Spleen (tissue), 11 donors: ENCODE measurements at regions not wholly inside any gene's neighbourhood (a gene's known extent, or its start where the extent isn't known, plus 50 kb on each side); places are given as distances from the start of the nearest gene placed in this dataset.
A peak's percentile ranks its signal among the peaks of the same experiment; 100 is the strongest.

ENCODE experiments used
- DNase-seq: peaks from one replicate; pipeline ENCODE4 v3.0.0-alpha.2; 2020
- H3K27ac ChIP-seq, 8 donors: fragments of 200-600 bp; sonication (generic) in 7 of 8; 1 replicate in 4 of 8; 2 replicates in 4 of 8; pipeline versions ENCODE4 v1.5.0 to v1.8.0; 2016 to 2021; ENCODE audit warnings: inconsistent platforms in 4 of 8, mild to moderate bottlenecking in 4 of 8, moderate library complexity in 1 of 8
- H3K27me3 ChIP-seq, 7 donors: fragments of 200-600 bp; sonication (generic) in 6 of 7; replicated peaks in 1 of 7; 1 replicate in 4 of 7; 2 replicates in 3 of 7; pipeline versions ENCODE4 v1.5.0 to v1.8.0; 2016 to 2021; ENCODE audit warnings: inconsistent platforms in 3 of 7, mild to moderate bottlenecking in 1 of 7
- H3K36me3 ChIP-seq, 6 donors: fragments of 200-600 bp; sonication (generic) in 5 of 6; 1 replicate in 4 of 6; 2 replicates in 2 of 6; pipeline versions ENCODE4 v1.5.0 to v1.8.0; 2016 to 2021; ENCODE audit warnings: inconsistent platforms in 2 of 6
- H3K4me1 ChIP-seq, 6 donors: fragments of 200-600 bp; sonication (generic) in 5 of 6; 1 replicate in 3 of 6; 2 replicates in 3 of 6; pipeline versions ENCODE4 v1.5.0 to v1.8.0; 2016 to 2021; ENCODE audit warnings: inconsistent platforms in 3 of 6
- H3K4me3 ChIP-seq, 8 donors: fragments of 200-600 bp; sonication (generic) in 7 of 8; 1 replicate in 4 of 8; 2 replicates in 4 of 8; pipeline versions ENCODE4 v1.5.0 to v1.8.0; 2016 to 2021; ENCODE audit warnings: inconsistent platforms in 4 of 8, mild to moderate bottlenecking in 4 of 8, moderate library complexity in 2 of 8
- H3K9me3 ChIP-seq, 8 donors: fragments of 200-600 bp; sonication (generic) in 7 of 8; 1 replicate in 4 of 8; 2 replicates in 4 of 8; pipeline versions ENCODE4 v1.5.0 to v1.8.0; 2016 to 2021; ENCODE audit warnings: inconsistent platforms in 4 of 8
- CTCF ChIP-seq, 11 experiments: fragments of 200-600 bp in 7 of 11; fragments of 450-650 bp in 4 of 11; sonication (generic) in 4 of 11; IDR thresholded peaks in 8 of 11; conservative IDR thresholded peaks in 3 of 11; 1 replicate in 7 of 11; 2 replicates in 4 of 11; pipeline versions ENCODE4 v1.4.0 to v1.8.0; 2016 to 2021; ENCODE audit warnings: antibody characterized with exemption in 11 of 11, inconsistent platforms in 4 of 11, mild to moderate bottlenecking in 1 of 11
- POLR2A ChIP-seq, 3 donors: fragments of 450-650 bp; IDR thresholded peaks; one replicate each; pipeline ENCODE4 v1.5.1; 2017; ENCODE audit warnings: antibody characterized with exemption in 3 of 3, mild to moderate bottlenecking in 1 of 3
- POLR2AphosphoS5 ChIP-seq, 3 donors: sonication (generic); formaldehyde crosslinking; IDR thresholded peaks; one replicate each; pipeline ENCODE4 v1.5.1; 2017; ENCODE audit warnings: antibody characterized with exemption in 3 of 3
- WGBS, 5 donors: extraction: QIAGEN DNeasy Blood & Tissue Kit in 3 of 5; methylation state at CpG; one replicate each; pipeline versions ENCODE4 v1.1.5 to v1.1.7; 2013 to 2018; 5-methylcytosine and 5-hydroxymethylcytosine counted together
- intact Hi-C: fragments of 100-400 bp; cut with DNase I; formaldehyde crosslinking; loops from one replicate; pipeline ENCODE4 v1.15.0; 2023; ENCODE audit warnings: low total_unique reads
- small RNA-seq, 4 donors: library from RNA; depleted of rRNA; stranded (forward); fragments of <200 nt; gene quantifications; one replicate each; pipeline ENCODE3, GENCODE V24; 2016
- donor health status: healthy with polysubstance abuse.
- donor health status: DM: no; HTN: no; CAD: no; lungs with moderate emphysema.
- donor health status: DM: no; HTN: no; CAD: no.
- donor health status: Bipolar disorder and iron deficiency.
- donor health status: healthy.
- donor health status: DM: no; HTN: no; CAD: no.
- donor health status: DM: yes; HTN: yes; CAD: no.

- WGBS, 5 donors: 22 to 35% (median 29%) methylated on average over 4 of the region's 4 CpGs
- peaks cover 0 to 45% (median 16%) of the 10 kb centered on the region in 6 donors for H3K4me1 ChIP-seq
- H3K9me3 ChIP-seq: no peaks in the 10 kb centered on the region
- peak overlapping the region in 4 of 8 donors; percentile 4 to 66 (median 22) for H3K27ac ChIP-seq
- no peak for DNase-seq
- TF ChIP-seq POLR2AphosphoS5 (IDR thresholded peaks at IDR 0.05) (no peak), POLR2A (IDR thresholded peaks at IDR 0.05) (no peak)
- H3K36me3 ChIP-seq: no peaks in the 10 kb centered on the region
- intact Hi-C loops: no loop called here
- H3K27me3 ChIP-seq: no peaks in the 10 kb centered on the region
- H3K4me3 ChIP-seq: peak overlapping the region in 2 of 8 donors; percentile 2 to 25
These were observed 59.9 kb upstream of the TENT5A start for GRCh38 chr6:81812401-81812800.

GRCh38 chr6:81808851-81809570 is 56.5 kb upstream of the TENT5A start:
- no peaks in the 10 kb centered on the region for H3K36me3 ChIP-seq
- no peaks in the 10 kb centered on the region for H3K9me3 ChIP-seq
- no peaks in the 10 kb centered on the region for H3K27me3 ChIP-seq
- TF ChIP-seq POLR2A (IDR thresholded peaks at IDR 0.05): no peak
- TF ChIP-seq CTCF (IDR thresholded peaks at IDR 0.05 in 8 of 11, conservative IDR thresholded peaks at IDR 0.05 in 3 of 11): no peak
- no peak for TF ChIP-seq POLR2AphosphoS5 (IDR thresholded peaks at IDR 0.05)
- H3K4me3 ChIP-seq: peak overlapping the region in 2 of 8 donors; percentile 7 to 39
- intact Hi-C loops: no loop called here
- peak overlapping the region; percentile 33 to 79 (median 70) for H3K27ac ChIP-seq
- H3K4me1 ChIP-seq: peaks cover 0 to 45% (median 16%) of the 10 kb centered on the region in 6 donors
- WGBS, 5 donors: 11 to 24% (median 16%) methylated on average over 6 of the region's 6 CpGs
- DNase-seq: no peak

- TF ChIP-seq POLR2AphosphoS5 (IDR thresholded peaks at IDR 0.05) (no peak), CTCF (IDR thresholded peaks at IDR 0.05 in 8 of 11, conservative IDR thresholded peaks at IDR 0.05 in 3 of 11) (no peak), POLR2A (IDR thresholded peaks at IDR 0.05) (no peak)
- Histone ChIP-seq H3K36me3 (no peaks in the 10 kb centered on the region), H3K4me3 (no peak overlapping the region), H3K27me3 (no peaks in the 10 kb centered on the region), H3K27ac (no peak overlapping the region), H3K4me1 (peaks cover 0 to 29% (median 16%) of the 10 kb centered on the region in 6 donors), H3K9me3 (no peaks in the 10 kb centered on the region)
- intact Hi-C loops: no loop called here
- no peak for DNase-seq
- WGBS, 5 donors: 89 to 94% (median 91%) methylated on average over 8 of the region's 8 CpGs
These were observed 54.5 kb upstream of the TENT5A start for GRCh38 chr6:81806793-81807565.

GRCh38 chr6:81802356-81802755 is 49.9 kb upstream of the TENT5A start:
- no peak for DNase-seq
- intact Hi-C loops: no loop called here
- 65 to 97% (median 82%) methylated on average over 4 of the region's 4 CpGs for WGBS, 5 donors

More at GRCh38 chr6:81802356-81802755, 49.9 kb upstream of the TENT5A start:
- H3K9me3 ChIP-seq: no peaks in the 10 kb centered on the region
- TF ChIP-seq CTCF (IDR thresholded peaks at IDR 0.05 in 8 of 11, conservative IDR thresholded peaks at IDR 0.05 in 3 of 11) (no peak), POLR2AphosphoS5 (IDR thresholded peaks at IDR 0.05) (no peak)
- H3K4me3 ChIP-seq: no peak overlapping the region
- no peak overlapping the region for H3K27ac ChIP-seq
- no peaks in the 10 kb centered on the region for H3K36me3 ChIP-seq
- H3K4me1 ChIP-seq: no peaks in the 10 kb centered on the region
- no peaks in the 10 kb centered on the region for H3K27me3 ChIP-seq

Small RNAs in the stretch of these regions (small RNA-seq; reads per million reads assigned to genes)
- gene AL360157.1: 0 reads per million in 4 donors
